Thyroid gland (tissue), 4 donors: ENCODE measurements at regions not wholly inside any gene's neighbourhood (a gene's known extent, or its start where the extent isn't known, plus 50 kb on each side); places are given as distances from the start of the nearest gene placed in this dataset.

Source experiments
- DNase-seq, 2 donors: peaks; one replicate each; pipeline ENCODE4 v3.0.0-alpha.2; 2019
- H3K27ac ChIP-seq, 3 donors: fragments of 200-600 bp; sonication (generic); 1 replicate in 2 of 3; 2 replicates in 1 of 3; pipeline ENCODE4 v1.5.1; 2016 to 2019; ENCODE audit warnings: mild to moderate bottlenecking in 1 of 3, moderate library complexity in 1 of 3
- H3K27me3 ChIP-seq: fragments of 200-600 bp; sonication (generic); one replicate; pipeline ENCODE4 v1.5.1; 2019
- H3K36me3 ChIP-seq, 2 donors: fragments of 200-600 bp; sonication (generic); one replicate each; pipeline ENCODE4 v1.5.1; 2016 to 2019
- H3K4me1 ChIP-seq, 2 donors: fragments of 200-600 bp; sonication (generic); one replicate each; pipeline ENCODE4 v1.5.1; 2017 to 2019
- H3K4me3 ChIP-seq, 3 donors: fragments of 200-600 bp; sonication (generic); replicated peaks in 1 of 3; 1 replicate in 2 of 3; 2 replicates in 1 of 3; pipeline ENCODE4 v1.5.1; 2016; ENCODE audit warnings: mild to moderate bottlenecking in 1 of 3
- H3K9me3 ChIP-seq: fragments of 200-600 bp; sonication (generic); one replicate; pipeline ENCODE4 v1.5.1; 2017
- POLR2A ChIP-seq, 2 donors: fragments of 450-650 bp; IDR thresholded peaks; one replicate each; pipeline ENCODE4 v1.6.1; 2017; ENCODE audit warnings: antibody characterized with exemption in 2 of 2, mild to moderate bottlenecking in 2 of 2, moderate library complexity in 1 of 2
- WGBS, 2 donors: methylation state at CpG; one replicate each; pipeline ENCODE4 v1.1.5; 2017; 5-methylcytosine and 5-hydroxymethylcytosine counted together
- intact Hi-C: fragments of 100-400 bp; cut with DNase I; formaldehyde crosslinking; loops from one replicate; pipeline ENCODE4 v1.15.1; 2023
- TF ChIP-seq, protein P1 (sequence below), 6 experiments: fragments of 200-600 bp in 3 of 6; fragments of 450-650 bp in 3 of 6; sonication (generic) in 3 of 6; IDR thresholded peaks; one replicate each; pipeline ENCODE4 v1.5.1; 2016 to 2019; ENCODE audit warnings: antibody characterized with exemption in 6 of 6, mild to moderate bottlenecking in 2 of 6, inconsistent platforms in 1 of 6, moderate library complexity in 1 of 6

DNA sequence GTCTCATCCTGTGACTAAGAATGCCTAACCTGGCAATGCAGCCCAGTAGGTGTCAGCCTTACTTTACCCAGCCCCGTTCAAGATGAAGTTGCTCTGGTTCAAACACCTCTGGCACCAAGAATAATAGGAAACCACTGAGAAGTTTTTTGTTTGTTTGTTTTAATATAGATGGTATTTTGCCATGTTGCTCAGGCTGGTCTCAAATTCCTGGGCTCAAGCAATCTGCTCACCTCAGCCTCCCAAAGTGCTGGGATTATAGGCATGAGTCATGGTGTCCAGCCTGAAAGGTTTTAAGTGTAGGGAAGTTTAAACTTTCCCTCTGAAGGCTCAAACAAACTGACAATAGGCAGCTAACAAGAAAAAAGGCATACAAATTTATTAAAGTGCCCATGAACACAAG is 51.2 kb upstream of the ABCC4 start:
- Histone ChIP-seq H3K27ac (no peak overlapping the region), H3K4me1 (no peaks in the 10 kb centered on the region), H3K4me3 (no peak overlapping the region), H3K9me3 (no peaks in the 10 kb centered on the region), H3K36me3 (no peaks in the 10 kb centered on the region), H3K27me3 (no peaks in the 10 kb centered on the region)
- no peak for TF ChIP-seq POLR2A (IDR thresholded peaks at IDR 0.05)
- TF ChIP-seq, protein P1, sequence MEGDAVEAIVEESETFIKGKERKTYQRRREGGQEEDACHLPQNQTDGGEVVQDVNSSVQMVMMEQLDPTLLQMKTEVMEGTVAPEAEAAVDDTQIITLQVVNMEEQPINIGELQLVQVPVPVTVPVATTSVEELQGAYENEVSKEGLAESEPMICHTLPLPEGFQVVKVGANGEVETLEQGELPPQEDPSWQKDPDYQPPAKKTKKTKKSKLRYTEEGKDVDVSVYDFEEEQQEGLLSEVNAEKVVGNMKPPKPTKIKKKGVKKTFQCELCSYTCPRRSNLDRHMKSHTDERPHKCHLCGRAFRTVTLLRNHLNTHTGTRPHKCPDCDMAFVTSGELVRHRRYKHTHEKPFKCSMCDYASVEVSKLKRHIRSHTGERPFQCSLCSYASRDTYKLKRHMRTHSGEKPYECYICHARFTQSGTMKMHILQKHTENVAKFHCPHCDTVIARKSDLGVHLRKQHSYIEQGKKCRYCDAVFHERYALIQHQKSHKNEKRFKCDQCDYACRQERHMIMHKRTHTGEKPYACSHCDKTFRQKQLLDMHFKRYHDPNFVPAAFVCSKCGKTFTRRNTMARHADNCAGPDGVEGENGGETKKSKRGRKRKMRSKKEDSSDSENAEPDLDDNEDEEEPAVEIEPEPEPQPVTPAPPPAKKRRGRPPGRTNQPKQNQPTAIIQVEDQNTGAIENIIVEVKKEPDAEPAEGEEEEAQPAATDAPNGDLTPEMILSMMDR (IDR thresholded peaks at IDR 0.05): no peak
- DNase-seq: no peak
- WGBS, 2 donors: 33 to 100% methylated on average over 1 of the region's 1 CpG
- intact Hi-C loops: no loop called here

DNA sequence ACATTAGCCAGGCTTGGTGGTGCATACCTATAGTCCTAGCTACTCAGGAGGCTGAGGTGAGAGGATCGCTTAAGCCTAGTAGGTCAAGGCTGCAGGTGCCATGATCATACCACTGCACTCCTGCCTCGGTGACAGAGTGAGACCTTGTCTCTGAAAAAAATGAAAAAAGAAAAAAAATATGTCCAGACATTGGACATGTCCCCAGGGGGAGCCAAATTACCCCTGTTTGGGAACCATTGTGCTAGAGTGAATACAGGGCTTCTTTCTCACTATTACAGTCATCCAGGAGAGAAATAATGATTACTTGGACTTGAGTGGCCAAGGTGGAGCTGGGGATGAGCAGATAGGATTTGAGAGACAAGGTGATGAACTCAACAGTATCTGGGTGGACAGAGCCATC is 52.9 kb upstream of the ABCC4 start:
- Histone ChIP-seq H3K27me3 (no peaks in the 10 kb centered on the region), H3K4me1 (no peaks in the 10 kb centered on the region), H3K27ac (no peak overlapping the region), H3K36me3 (no peaks in the 10 kb centered on the region), H3K9me3 (no peaks in the 10 kb centered on the region), H3K4me3 (no peak overlapping the region)
- TF ChIP-seq, protein P1 (IDR thresholded peaks at IDR 0.05): no peak
- TF ChIP-seq POLR2A (IDR thresholded peaks at IDR 0.05): no peak
- intact Hi-C loops: no loop called here
- no peak for DNase-seq
- WGBS, 2 donors: 67 to 94% methylated on average over 2 of the region's 2 CpGs

DNA sequence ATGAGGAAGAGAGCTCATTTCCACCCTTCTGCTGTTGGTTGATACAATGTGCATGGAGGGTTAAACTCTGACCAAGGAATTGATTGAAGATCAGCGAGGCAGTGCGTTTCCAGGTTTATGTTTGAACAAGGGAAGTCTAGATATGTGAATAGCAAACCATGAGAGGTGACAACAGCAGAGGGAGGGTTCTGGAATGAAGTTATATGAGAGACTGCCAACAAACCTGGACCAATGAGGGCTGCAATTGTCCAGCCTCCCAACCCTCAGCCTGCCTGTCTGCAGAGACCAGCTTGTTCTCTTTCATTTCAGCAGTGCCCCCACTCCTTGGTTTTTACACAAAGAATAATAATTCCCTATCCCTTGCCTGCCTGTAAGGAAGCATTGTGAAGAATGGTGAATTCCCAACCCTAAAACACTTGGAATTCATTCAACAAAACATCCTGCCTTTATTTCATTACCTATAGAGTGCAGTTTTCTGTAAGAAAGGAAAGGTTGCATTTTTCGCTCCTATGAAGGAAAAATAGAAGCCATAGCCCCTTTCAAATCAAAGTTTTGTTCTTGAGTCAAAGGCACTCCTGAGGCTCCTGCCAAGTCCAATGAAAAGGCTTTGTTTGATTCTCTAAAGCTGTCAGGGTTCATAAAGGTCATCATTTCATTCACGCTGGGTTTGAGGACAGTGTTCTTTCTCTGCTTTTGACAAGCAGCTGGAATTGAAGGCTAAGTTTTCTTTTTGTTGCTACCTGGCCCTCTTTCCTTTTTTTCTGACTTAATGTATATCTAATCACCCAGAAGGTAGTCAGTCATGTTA is 53.6 kb upstream of the ABCC4 start:
- no peak overlapping the region for H3K27ac ChIP-seq
- H3K4me1 ChIP-seq: no peaks in the 10 kb centered on the region
- intact Hi-C loops: no loop called here
- WGBS, 2 donors: 41 to 50% methylated on average over 4 of the region's 4 CpGs
- no peak overlapping the region for H3K4me3 ChIP-seq
- H3K9me3 ChIP-seq: no peaks in the 10 kb centered on the region
- H3K27me3 ChIP-seq: no peaks in the 10 kb centered on the region
- H3K36me3 ChIP-seq: no peaks in the 10 kb centered on the region
- no peak for TF ChIP-seq POLR2A (IDR thresholded peaks at IDR 0.05)
- TF ChIP-seq, protein P1 (IDR thresholded peaks at IDR 0.05): no peak
- no peak for DNase-seq

DNA sequence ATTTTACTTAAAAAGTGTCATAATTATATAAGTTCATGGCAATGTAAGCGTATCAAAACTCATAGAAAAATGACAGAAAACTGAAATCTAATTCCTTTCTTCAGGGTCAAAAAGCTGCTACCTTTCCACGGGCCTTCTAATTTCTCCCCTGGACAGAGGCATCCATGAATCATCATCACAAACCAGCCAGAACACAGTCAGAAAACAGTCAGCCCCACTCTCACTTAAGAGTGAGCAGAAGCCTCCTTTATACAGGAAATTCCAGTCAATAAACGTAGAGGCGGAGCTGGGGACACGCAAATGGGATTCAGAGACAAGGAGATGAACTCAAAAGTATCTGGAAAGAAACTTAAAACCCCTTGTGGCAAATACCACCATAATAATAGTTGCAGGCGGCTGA is 54.2 kb upstream of the ABCC4 start:
- Histone ChIP-seq H3K4me1 (no peaks in the 10 kb centered on the region), H3K27me3 (no peaks in the 10 kb centered on the region), H3K27ac (no peak overlapping the region), H3K4me3 (no peak overlapping the region), H3K36me3 (no peaks in the 10 kb centered on the region), H3K9me3 (no peaks in the 10 kb centered on the region)
- 78% methylated on average over 6 of the region's 6 CpGs for WGBS, 2 donors
- TF ChIP-seq POLR2A (IDR thresholded peaks at IDR 0.05): no peak
- TF ChIP-seq, protein P1 (IDR thresholded peaks at IDR 0.05): no peak
- intact Hi-C loops: no loop called here
- DNase-seq: no peak

DNA sequence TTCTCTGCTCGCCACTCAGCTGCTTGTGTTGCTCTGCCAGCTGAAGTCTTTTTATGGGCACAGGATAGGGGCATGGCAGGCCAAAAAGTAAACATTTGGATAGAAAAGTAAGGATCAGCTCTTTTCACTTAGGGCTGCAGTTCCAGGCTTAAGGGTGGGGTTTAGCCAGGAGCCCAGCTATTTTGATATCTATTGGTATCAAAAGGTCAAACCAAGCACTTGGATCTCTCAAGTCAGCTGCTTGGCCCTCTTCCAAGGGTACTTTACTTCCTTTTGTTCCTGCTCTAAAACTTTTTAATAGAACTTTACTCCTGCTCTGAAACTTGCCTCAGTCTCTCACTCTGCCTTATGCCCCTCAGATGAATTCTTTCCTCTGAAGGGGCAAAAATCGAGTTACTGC is 55.7 kb upstream of the ABCC4 start:
- DNase-seq: no peak
- Histone ChIP-seq H3K9me3 (no peaks in the 10 kb centered on the region), H3K27me3 (no peaks in the 10 kb centered on the region), H3K36me3 (no peaks in the 10 kb centered on the region), H3K4me3 (no peak overlapping the region), H3K27ac (no peak overlapping the region), H3K4me1 (no peaks in the 10 kb centered on the region)
- TF ChIP-seq, protein P1 (IDR thresholded peaks at IDR 0.05): no peak
- TF ChIP-seq POLR2A (IDR thresholded peaks at IDR 0.05): no peak
- 86 to 87% methylated on average over 2 of the region's 2 CpGs for WGBS, 2 donors
- intact Hi-C loops: no loop called here
